MCF 10A (cell line): ENCODE measurements at regions not wholly inside any gene's neighbourhood (a gene's known extent, or its start where the extent isn't known, plus 50 kb on each side); places are given as distances from the start of the nearest gene placed in this dataset.

Source experiments
- BruUV-seq: library from RNA; stranded (reverse); fragments of 400-500 nt; replicated peaks from 2 replicates; lab custom pipeline; 2021; lab: Mats Ljungman, UMichigan
- CTCF ChIA-PET: fragments of 300-600 bp; sonication (Branson Sonifier 250); formaldehyde crosslinking; extraction: SDS; loops from one replicate; lab custom pipeline; 2021; ENCODE audit warnings: antibody characterized with exemption, inconsistent platforms; lab: Yijun Ruan, JAX
- POLR2A ChIA-PET: fragments of 300-600, 350-650 bp; sonication (Branson Sonifier 250); formaldehyde crosslinking; extraction: SDS; loops from one replicate; lab custom pipeline; 2020; ENCODE audit warnings: antibody characterized with exemption, inconsistent platforms; lab: Yijun Ruan, JAX
- DNase-seq: peaks from one replicate; pipeline ENCODE4 v3.0.0-alpha.2; 2018; ENCODE audit not compliant: unreplicated experiment
- H3K27ac Mint-ChIP-seq: one replicate; pipeline ENCODE4 v1.8.0; 2022; ENCODE audit warnings: mild to moderate bottlenecking, low read depth, mixed read lengths; ENCODE audit not compliant: unreplicated experiment
- H3K27me3 Mint-ChIP-seq: one replicate; pipeline ENCODE4 v1.8.0; 2022; ENCODE audit warnings: mixed read lengths; ENCODE audit not compliant: insufficient read depth, unreplicated experiment
- H3K36me3 Mint-ChIP-seq: one replicate; pipeline ENCODE4 v1.8.0; 2022; ENCODE audit warnings: mild to moderate bottlenecking, moderate library complexity, mixed read lengths; ENCODE audit not compliant: insufficient read depth, unreplicated experiment
- H3K4me1 Mint-ChIP-seq: one replicate; pipeline ENCODE4 v1.8.0; 2022; ENCODE audit warnings: mixed read lengths; ENCODE audit not compliant: insufficient read depth, unreplicated experiment
- H3K4me3 Mint-ChIP-seq: one replicate; pipeline ENCODE4 v1.8.0; 2022; ENCODE audit warnings: mild to moderate bottlenecking, moderate library complexity, mixed read lengths; ENCODE audit not compliant: unreplicated experiment
- H3K9me3 Mint-ChIP-seq: one replicate; pipeline ENCODE4 v1.8.0; 2022; ENCODE audit warnings: mixed read lengths; ENCODE audit not compliant: unreplicated experiment
- intact Hi-C: fragments of 100-400 bp; cut with micrococcal nuclease; formaldehyde crosslinking; loops from 2 replicates; pipeline ENCODE4 v1.14.1; 2022
- TF ChIP-seq, protein P1 (sequence below): fragments of 200-600 bp; IDR thresholded peaks from one replicate; pipeline ENCODE4 v1.8.0; 2022; ENCODE audit warnings: antibody characterized with exemption, mild to moderate bottlenecking; ENCODE audit not compliant: unreplicated experiment

DNA sequence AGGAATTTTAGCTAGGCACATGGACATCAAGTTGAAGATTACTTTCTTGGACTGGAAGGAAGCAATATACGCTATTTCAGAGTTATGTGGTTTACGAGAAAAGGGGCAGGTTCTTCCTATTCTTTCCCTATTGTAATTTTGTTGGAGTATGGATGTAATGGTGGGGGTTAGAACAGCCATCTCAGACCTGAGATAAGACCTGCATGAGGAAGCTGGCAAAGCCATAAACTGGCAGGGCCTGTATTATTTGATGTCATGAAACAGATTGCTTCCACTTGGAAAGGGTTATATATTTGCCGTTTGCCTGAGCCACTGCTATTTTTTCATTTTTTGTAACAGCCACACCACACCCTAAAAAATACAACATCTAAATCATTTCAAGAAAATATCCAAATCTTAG is 220.5 kb upstream of the MAGI2 start:
- DNase-seq = no peak
- BruUV-seq = no TSS peak
- CTCF ChIA-PET = no interaction called here
- POLR2A ChIA-PET = no interaction called here
- no peak overlapping the region for H3K4me3 Mint-ChIP-seq
- intact Hi-C loops = no loop called here
- no peaks in the 10 kb centered on the region for H3K4me1 Mint-ChIP-seq
- no peaks in the 10 kb centered on the region for H3K36me3 Mint-ChIP-seq
- peaks cover 79% of the 10 kb centered on the region for H3K27me3 Mint-ChIP-seq
- H3K27ac Mint-ChIP-seq = no peak overlapping the region
- no peaks in the 10 kb centered on the region for H3K9me3 Mint-ChIP-seq
- TF ChIP-seq, protein P1, sequence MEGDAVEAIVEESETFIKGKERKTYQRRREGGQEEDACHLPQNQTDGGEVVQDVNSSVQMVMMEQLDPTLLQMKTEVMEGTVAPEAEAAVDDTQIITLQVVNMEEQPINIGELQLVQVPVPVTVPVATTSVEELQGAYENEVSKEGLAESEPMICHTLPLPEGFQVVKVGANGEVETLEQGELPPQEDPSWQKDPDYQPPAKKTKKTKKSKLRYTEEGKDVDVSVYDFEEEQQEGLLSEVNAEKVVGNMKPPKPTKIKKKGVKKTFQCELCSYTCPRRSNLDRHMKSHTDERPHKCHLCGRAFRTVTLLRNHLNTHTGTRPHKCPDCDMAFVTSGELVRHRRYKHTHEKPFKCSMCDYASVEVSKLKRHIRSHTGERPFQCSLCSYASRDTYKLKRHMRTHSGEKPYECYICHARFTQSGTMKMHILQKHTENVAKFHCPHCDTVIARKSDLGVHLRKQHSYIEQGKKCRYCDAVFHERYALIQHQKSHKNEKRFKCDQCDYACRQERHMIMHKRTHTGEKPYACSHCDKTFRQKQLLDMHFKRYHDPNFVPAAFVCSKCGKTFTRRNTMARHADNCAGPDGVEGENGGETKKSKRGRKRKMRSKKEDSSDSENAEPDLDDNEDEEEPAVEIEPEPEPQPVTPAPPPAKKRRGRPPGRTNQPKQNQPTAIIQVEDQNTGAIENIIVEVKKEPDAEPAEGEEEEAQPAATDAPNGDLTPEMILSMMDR = no peak

DNA sequence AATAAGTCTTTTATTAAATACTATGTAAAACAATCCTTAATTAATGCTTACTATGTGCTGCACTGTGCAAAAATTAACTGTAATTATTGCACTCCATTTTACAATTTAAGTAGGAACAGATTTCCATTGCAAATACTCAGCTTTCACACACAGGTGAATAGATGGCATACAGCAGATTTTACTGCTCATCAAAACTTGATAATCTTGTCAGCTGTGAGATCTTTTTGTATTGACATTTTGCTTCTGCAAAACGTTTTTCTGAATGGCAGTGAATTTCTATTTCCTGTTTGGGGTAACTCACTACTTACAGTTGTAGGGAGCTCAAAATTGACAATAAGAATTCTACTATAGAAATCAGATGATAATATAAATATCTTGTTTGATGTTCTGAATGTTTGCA is 220.0 kb upstream of the MAGI2 start:
- H3K4me3 Mint-ChIP-seq = no peak overlapping the region

DNA sequence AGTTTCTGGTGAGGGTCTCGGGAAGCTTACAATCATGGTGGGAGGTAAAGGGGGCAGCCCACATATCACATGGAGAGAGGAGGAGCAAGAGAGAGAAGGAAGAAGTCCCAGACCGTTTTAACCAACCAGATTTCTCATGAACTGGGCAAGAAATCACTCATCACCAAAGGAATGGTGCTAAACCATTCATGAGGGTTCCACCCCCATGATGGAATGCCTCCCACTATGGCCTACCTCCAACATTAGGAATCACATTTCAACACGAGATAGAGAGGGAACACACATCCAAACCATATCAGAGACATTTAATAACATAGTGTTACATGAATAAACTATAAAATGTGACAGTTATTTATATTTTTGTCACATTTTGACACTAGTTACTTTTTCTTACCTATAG is 214.8 kb upstream of the MAGI2 start:
- no TSS peak for BruUV-seq
- CTCF ChIA-PET = no interaction called here
- intact Hi-C loops = no loop called here
- DNase-seq = no peak
- POLR2A ChIA-PET = no interaction called here
- TF ChIP-seq, protein P1 = no peak
- Mint-ChIP-seq H3K27ac (no peak overlapping the region), H3K36me3 (no peaks in the 10 kb centered on the region), H3K4me1 (no peaks in the 10 kb centered on the region), H3K27me3 (peaks cover 27% of the 10 kb centered on the region), H3K4me3 (no peak overlapping the region), H3K9me3 (no peaks in the 10 kb centered on the region)

More for the DNA sequence above, 220.0 kb upstream of the MAGI2 start:
- H3K27me3 Mint-ChIP-seq = peaks cover 77% of the 10 kb centered on the region
- ChIA-PET CTCF (no interaction called here), POLR2A (no interaction called here)
- H3K9me3 Mint-ChIP-seq = no peaks in the 10 kb centered on the region
- H3K36me3 Mint-ChIP-seq = no peaks in the 10 kb centered on the region
- no peaks in the 10 kb centered on the region for H3K4me1 Mint-ChIP-seq
- no peak for DNase-seq
- H3K27ac Mint-ChIP-seq = no peak overlapping the region
- intact Hi-C loops = no loop called here
- TF ChIP-seq, protein P1 = no peak
- BruUV-seq = no TSS peak

DNA sequence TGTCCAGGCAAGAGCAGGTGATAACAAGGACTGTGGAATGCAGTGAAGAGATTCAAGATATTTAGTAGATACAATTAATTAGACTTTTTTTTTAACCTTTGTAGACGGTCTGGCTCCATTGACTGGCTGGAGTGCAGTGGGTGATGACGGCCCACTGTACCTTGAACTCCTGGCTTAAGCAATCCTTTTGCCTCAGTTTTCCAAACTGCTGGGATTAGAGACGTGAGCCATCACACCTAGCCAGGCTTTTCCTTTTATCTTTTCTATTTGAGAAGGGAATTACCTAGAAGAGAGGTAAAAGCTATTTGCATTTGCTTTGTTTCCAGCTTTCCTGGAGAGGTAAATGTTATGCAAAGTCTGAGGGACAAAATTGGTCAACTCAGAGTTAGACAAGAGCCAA is 213.0 kb upstream of the MAGI2 start:
- no TSS peak for BruUV-seq
- Mint-ChIP-seq H3K4me1 (no peaks in the 10 kb centered on the region), H3K9me3 (no peaks in the 10 kb centered on the region), H3K36me3 (no peaks in the 10 kb centered on the region), H3K27ac (no peak overlapping the region), H3K27me3 (peaks cover 9% of the 10 kb centered on the region), H3K4me3 (no peak overlapping the region)
- intact Hi-C loops = no loop called here
- TF ChIP-seq, protein P1 = no peak
- no peak for DNase-seq
- ChIA-PET CTCF (no interaction called here), POLR2A (no interaction called here)
